PC-3 (cell line): ENCODE measurements at regions not wholly inside any gene's neighbourhood (a gene's known extent, or its start where the extent isn't known, plus 50 kb on each side); places are given as distances from the start of the nearest gene placed in this dataset.

Experiments
- ATAC-seq: fragments of 200-7000 bp; cut with Tn5 transposase; 2 replicates; pipeline ENCODE4 v1.9.1; 2020; ENCODE audit warnings: mild to moderate bottlenecking, moderate library complexity
- BruUV-seq: library from RNA; stranded (reverse); fragments of 400-500 nt; replicated peaks from 2 replicates; lab custom pipeline; 2021; lab: Mats Ljungman, UMichigan
- CTCF ChIA-PET: fragments of 300-600 bp; sonication (Branson Sonifier 250); formaldehyde crosslinking; loops from one replicate; lab custom pipeline; 2022; ENCODE audit warnings: antibody characterized with exemption; lab: Charles Lee
- POLR2A ChIA-PET: fragments of 300-600 bp; sonication (Branson Sonifier 250); formaldehyde crosslinking; loops from one replicate; lab custom pipeline; 2022; ENCODE audit warnings: antibody characterized with exemption; ENCODE audit not compliant: unreplicated experiment; lab: Charles Lee
- DNase-seq: peaks from one replicate; pipeline ENCODE4 v3.0.0-alpha.2; 2015
- H2AFZ ChIP-seq: fragments of 300-600 bp; sonication (generic); 2 replicates; pipeline ENCODE4 v1.6.0; 2016; ENCODE audit warnings: antibody characterized with exemption, low read length
- H3F3A ChIP-seq: fragments of 300-600 bp; sonication (generic); one replicate; pipeline ENCODE4 v1.6.0; 2017; ENCODE audit warnings: antibody characterized with exemption, low read length, control low read depth, mild to moderate bottlenecking; ENCODE audit not compliant: unreplicated experiment
- H3K27ac ChIP-seq: fragments of 300-600 bp; sonication (generic); 2 replicates; pipeline ENCODE4 v1.5.1; 2016; ENCODE audit warnings: mild to moderate bottlenecking, low read length
- H3K27me3 ChIP-seq: fragments of 300-600 bp; sonication (generic); 2 replicates; pipeline ENCODE4 v1.6.1; 2016; ENCODE audit warnings: low read length, mixed read lengths
- H3K36me3 ChIP-seq: fragments of 300-600 bp; sonication (generic); 2 replicates; pipeline ENCODE4 v1.6.1; 2016; ENCODE audit warnings: low read depth, mixed run types, low read length, mixed read lengths
- H3K4me1 ChIP-seq: fragments of 300-600 bp; sonication (generic); 2 replicates; pipeline ENCODE4 v1.5.1; 2016; ENCODE audit warnings: low read length; ENCODE audit not compliant: insufficient read depth
- H3K4me2 ChIP-seq: fragments of 300-600 bp; sonication (generic); 2 replicates; pipeline ENCODE4 v1.6.0; 2016; ENCODE audit warnings: low read length
- H3K4me3 ChIP-seq: fragments of 300-600 bp; sonication (generic); 2 replicates; pipeline ENCODE4 v1.5.1; 2016; ENCODE audit warnings: mild to moderate bottlenecking, low read length, mixed read lengths
- H3K79me2 ChIP-seq: fragments of 300-600 bp; sonication (generic); 2 replicates; pipeline ENCODE4 v1.6.1; 2017; ENCODE audit warnings: low read length, mixed read lengths
- H3K9ac ChIP-seq: fragments of 300-600 bp; sonication (generic); 2 replicates; pipeline ENCODE4 v1.6.0; 2016; ENCODE audit warnings: mild to moderate bottlenecking, low read length
- H3K9me2 ChIP-seq: fragments of 300-600 bp; sonication (generic); replicated peaks from 2 replicates; pipeline ENCODE4 v1.6.1; 2016; ENCODE audit warnings: mixed run types, low read length, mixed read lengths
- H3K9me3 ChIP-seq: fragments of 300-600 bp; sonication (generic); 2 replicates; pipeline ENCODE4 v1.6.1; 2016; ENCODE audit warnings: low read length, mixed read lengths
- H4K20me1 ChIP-seq: fragments of 300-600 bp; sonication (generic); 2 replicates; pipeline ENCODE4 v1.6.1; 2016; ENCODE audit warnings: low read length, mixed read lengths
- CTCF ChIP-seq: fragments of 300-600 bp; sonication (generic); conservative IDR thresholded peaks from 2 replicates; pipeline ENCODE4 v1.5.1; 2017; ENCODE audit warnings: antibody characterized with exemption, low read depth, mild to moderate bottlenecking, low read length
- EZH2 ChIP-seq: fragments of 300-600 bp; sonication (generic); IDR thresholded peaks from one replicate; pipeline ENCODE4 v1.6.1; 2017; ENCODE audit warnings: antibody characterized with exemption, mild to moderate bottlenecking, low read length; ENCODE audit not compliant: unreplicated experiment
- EZH2phosphoT487 ChIP-seq: fragments of 300-600 bp; sonication (generic); IDR thresholded peaks from 2 replicates; pipeline ENCODE4 v1.6.1; 2018; ENCODE audit warnings: mild to moderate bottlenecking, antibody characterized with exemption, low read length, borderline replicate concordance
- intact Hi-C: fragments of 100-400 bp; cut with micrococcal nuclease; formaldehyde crosslinking; loops from 2 replicates; pipeline ENCODE4 v1.9.0; 2023

GRCh38 chr18:34640276-34640675, 69.8 kb upstream of the DTNA start:
- no TSS peak for BruUV-seq
- Histone ChIP-seq H3K27me3 (no peaks in the 10 kb centered on the region), H3K4me3 (no peak overlapping the region), H4K20me1 (no peaks in the 10 kb centered on the region), H3K9me3 (no peaks in the 10 kb centered on the region), H3K4me2 (no peak overlapping the region), H3K27ac (no peak overlapping the region), H2AFZ (no peak overlapping the region), H3F3A (no peaks in the 10 kb centered on the region), H3K9ac (no peak overlapping the region), H3K4me1 (no peaks in the 10 kb centered on the region), H3K79me2 (no peaks in the 10 kb centered on the region), H3K36me3 (no peaks in the 10 kb centered on the region), H3K9me2 (no peaks in the 10 kb centered on the region)
- intact Hi-C loops = no loop called here
- CTCF ChIA-PET = no interaction called here
- no peak for DNase-seq
- TF ChIP-seq EZH2phosphoT487 = no peak
- TF ChIP-seq CTCF = no peak
- no peak for TF ChIP-seq EZH2
- ATAC-seq = no peak
- POLR2A ChIA-PET = no interaction called here

GRCh38 chr18:34643989-34644388, 66.1 kb upstream of the DTNA start:
- Histone ChIP-seq H3K4me1 (peaks cover under 1% of the 10 kb centered on the region; the same call in 1 of the 2 replicates), H3K9me3 (no peaks in the 10 kb centered on the region)

More at GRCh38 chr18:34643989-34644388, 66.1 kb upstream of the DTNA start:
- Histone ChIP-seq H3K79me2 (no peaks in the 10 kb centered on the region), H3K9ac (no peak overlapping the region), H3K4me3 (no peak overlapping the region), H3K27ac (no peak overlapping the region), H3K27me3 (no peaks in the 10 kb centered on the region), H3K9me2 (no peaks in the 10 kb centered on the region), H3K4me2 (no peak overlapping the region), H3F3A (no peaks in the 10 kb centered on the region), H2AFZ (no peak overlapping the region), H3K36me3 (no peaks in the 10 kb centered on the region), H4K20me1 (no peaks in the 10 kb centered on the region)
- BruUV-seq = no TSS peak
- no peak for ATAC-seq
- TF ChIP-seq CTCF = no peak; the same call in 1 of the 2 replicates
- TF ChIP-seq EZH2 = no peak
- no peak for TF ChIP-seq EZH2phosphoT487
- intact Hi-C loops = loop anchor here (1.0 to 2.0 kb wide), 2 partner anchors 49 to 292 kb away; no protein-coding TSS in a partner anchor
- DNase-seq = no peak
- POLR2A ChIA-PET = no interaction called here
- CTCF ChIA-PET = interaction anchor here (0.6 kb wide), 2 partner anchors 290 to 521 kb away, joined by 3 to 4 read pairs; no protein-coding TSS in a partner anchor
